WTC11 (cell line): ENCODE measurements at regions not wholly inside any gene's neighbourhood (a gene's known extent, or its start where the extent isn't known, plus 50 kb on each side); places are given as distances from the start of the nearest gene placed in this dataset.

ENCODE experiments used
- CREB1 ChIP-seq: sonication (generic); formaldehyde crosslinking; IDR thresholded peaks from 2 replicates; pipeline ENCODE4 v1.8.0; 2023; ENCODE audit warnings: mild to moderate bottlenecking, missing genetic modification reagents
- NFATC4 ChIP-seq: fragments of 250-450 bp; sonication (Bioruptor Pico); IDR thresholded peaks from 2 replicates; pipeline ENCODE4 v1.9.0; 2021; ENCODE audit warnings: mild to moderate bottlenecking
- NFYB ChIP-seq: sonication (generic); formaldehyde crosslinking; conservative IDR thresholded peaks from 2 replicates; pipeline ENCODE4 v1.8.0; 2022; ENCODE audit warnings: low read depth, missing genetic modification reagents
- TF ChIP-seq, protein P1 (sequence below): fragments of 200-600 bp; IDR thresholded peaks from 2 replicates; pipeline ENCODE4 v1.8.0; 2022; ENCODE audit warnings: antibody characterized with exemption

DNA sequence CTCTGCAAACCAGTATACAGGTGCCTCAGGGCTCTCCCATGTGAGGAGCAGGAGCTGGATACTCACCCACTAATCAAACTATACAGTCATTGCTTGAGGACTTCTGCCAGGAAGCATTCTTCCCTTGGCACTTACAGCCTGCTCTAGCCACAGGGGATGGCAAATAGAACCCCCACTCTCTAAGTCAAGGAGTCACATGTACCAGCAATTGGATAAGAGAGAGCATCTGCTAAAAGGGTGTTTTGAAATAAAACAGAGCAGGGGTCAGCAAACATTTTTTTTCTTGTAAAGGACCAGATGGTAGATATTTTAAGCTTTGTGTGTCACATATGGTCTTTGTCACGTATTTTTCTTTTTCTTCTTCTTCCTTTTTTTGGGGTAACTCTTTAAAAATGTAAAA is 865.2 kb upstream of the GHITM start:
- TF ChIP-seq NFATC4 (CRISPR knock-in tag): no peak
- no peak for TF ChIP-seq CREB1 (CRISPR knock-in tag)
- TF ChIP-seq, protein P1, sequence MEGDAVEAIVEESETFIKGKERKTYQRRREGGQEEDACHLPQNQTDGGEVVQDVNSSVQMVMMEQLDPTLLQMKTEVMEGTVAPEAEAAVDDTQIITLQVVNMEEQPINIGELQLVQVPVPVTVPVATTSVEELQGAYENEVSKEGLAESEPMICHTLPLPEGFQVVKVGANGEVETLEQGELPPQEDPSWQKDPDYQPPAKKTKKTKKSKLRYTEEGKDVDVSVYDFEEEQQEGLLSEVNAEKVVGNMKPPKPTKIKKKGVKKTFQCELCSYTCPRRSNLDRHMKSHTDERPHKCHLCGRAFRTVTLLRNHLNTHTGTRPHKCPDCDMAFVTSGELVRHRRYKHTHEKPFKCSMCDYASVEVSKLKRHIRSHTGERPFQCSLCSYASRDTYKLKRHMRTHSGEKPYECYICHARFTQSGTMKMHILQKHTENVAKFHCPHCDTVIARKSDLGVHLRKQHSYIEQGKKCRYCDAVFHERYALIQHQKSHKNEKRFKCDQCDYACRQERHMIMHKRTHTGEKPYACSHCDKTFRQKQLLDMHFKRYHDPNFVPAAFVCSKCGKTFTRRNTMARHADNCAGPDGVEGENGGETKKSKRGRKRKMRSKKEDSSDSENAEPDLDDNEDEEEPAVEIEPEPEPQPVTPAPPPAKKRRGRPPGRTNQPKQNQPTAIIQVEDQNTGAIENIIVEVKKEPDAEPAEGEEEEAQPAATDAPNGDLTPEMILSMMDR: no peak
- no peak for TF ChIP-seq NFYB (CRISPR knock-in tag)
